OCI-LY3 (cell line): ENCODE measurements at regions not wholly inside any gene's neighbourhood (a gene's known extent, or its start where the extent isn't known, plus 50 kb on each side); places are given as distances from the start of the nearest gene placed in this dataset.

Experiments used
- EZH2phosphoT487 ChIP-seq: fragments of 200-600 bp; shearing (Covaris generic); IDR thresholded peaks from 2 replicates; pipeline ENCODE4 v1.6.1; 2018; ENCODE audit warnings: antibody characterized with exemption, mixed run types, low read depth
- TF ChIP-seq, protein P1 (sequence below): fragments of 200-600, 300-600 bp; sonication (generic); IDR thresholded peaks from 2 replicates; pipeline ENCODE4 v1.5.1; 2014; ENCODE audit warnings: antibody characterized with exemption, low read length, low read depth

DNA sequence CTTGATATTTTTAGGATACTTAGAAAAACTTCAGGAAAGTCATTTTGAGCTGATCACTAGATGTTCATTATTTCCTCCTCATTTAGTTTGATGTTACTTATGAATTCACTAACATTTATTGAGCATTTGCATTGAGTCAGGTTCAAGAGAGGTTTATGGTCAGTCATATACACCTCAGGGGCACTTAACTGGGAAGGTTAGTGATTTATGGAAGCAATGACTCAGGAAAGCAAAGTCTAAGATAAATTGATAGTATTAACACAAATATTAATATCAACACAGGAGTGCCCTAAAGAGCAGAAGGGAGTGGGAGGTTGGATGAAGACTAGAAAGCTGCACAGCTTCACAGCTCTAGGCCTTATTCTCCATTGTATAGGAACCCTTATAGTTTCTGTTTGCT, 177.0 kb upstream of the TNFAIP3 start:
- TF ChIP-seq EZH2phosphoT487: no peak
- TF ChIP-seq, protein P1, sequence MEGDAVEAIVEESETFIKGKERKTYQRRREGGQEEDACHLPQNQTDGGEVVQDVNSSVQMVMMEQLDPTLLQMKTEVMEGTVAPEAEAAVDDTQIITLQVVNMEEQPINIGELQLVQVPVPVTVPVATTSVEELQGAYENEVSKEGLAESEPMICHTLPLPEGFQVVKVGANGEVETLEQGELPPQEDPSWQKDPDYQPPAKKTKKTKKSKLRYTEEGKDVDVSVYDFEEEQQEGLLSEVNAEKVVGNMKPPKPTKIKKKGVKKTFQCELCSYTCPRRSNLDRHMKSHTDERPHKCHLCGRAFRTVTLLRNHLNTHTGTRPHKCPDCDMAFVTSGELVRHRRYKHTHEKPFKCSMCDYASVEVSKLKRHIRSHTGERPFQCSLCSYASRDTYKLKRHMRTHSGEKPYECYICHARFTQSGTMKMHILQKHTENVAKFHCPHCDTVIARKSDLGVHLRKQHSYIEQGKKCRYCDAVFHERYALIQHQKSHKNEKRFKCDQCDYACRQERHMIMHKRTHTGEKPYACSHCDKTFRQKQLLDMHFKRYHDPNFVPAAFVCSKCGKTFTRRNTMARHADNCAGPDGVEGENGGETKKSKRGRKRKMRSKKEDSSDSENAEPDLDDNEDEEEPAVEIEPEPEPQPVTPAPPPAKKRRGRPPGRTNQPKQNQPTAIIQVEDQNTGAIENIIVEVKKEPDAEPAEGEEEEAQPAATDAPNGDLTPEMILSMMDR: no peak
